GM18861 (cell line): ENCODE measurements at regions not wholly inside any gene's neighbourhood (a gene's known extent, or its start where the extent isn't known, plus 50 kb on each side); places are given as distances from the start of the nearest gene placed in this dataset.
"Not testable (repeated sequence)": the region's sequence is repeated elsewhere in the genome, so short reads cannot be mapped to it uniquely, and the experiment has no call there.

ENCODE experiments used
- ATAC-seq: cut with Tn5 transposase; IDR thresholded peaks from one replicate; pipeline ENCODE4 v1.9.1; 2021; ENCODE audit not compliant: unreplicated experiment

- not testable (repeated sequence) for ATAC-seq
These were observed 108.6 kb upstream of the POMZP3 start for GRCh38 chr7:76735668-76736067.

GRCh38 chr7:76728571-76728974 is 101.5 kb upstream of the POMZP3 start:
- ATAC-seq: not testable (repeated sequence)

DNA sequence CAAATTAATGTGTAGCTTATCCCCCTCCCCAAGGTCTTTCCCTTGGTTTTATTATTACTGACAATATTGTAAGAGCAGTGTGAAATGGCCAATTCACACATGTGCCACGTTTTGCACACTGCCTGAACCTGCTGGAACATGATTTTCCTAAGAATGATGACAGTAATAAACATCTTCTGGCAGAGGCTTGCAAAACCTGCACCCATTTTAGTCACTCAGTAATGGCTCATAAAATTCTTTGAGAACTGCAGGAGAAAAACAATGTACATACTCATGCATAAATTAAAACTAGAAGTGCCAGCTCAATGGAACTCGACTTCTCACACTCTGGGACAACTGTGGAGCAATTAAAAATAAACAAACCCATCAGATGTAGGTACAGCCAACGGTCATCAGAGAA is 96.8 kb upstream of the POMZP3 start:
- not testable (repeated sequence) for ATAC-seq

- ATAC-seq: not testable (repeated sequence)
These were observed 89.5 kb upstream of the POMZP3 start for GRCh38 chr7:76716551-76716950.

- ATAC-seq: not testable (repeated sequence)
These were observed 85.8 kb upstream of the POMZP3 start for GRCh38 chr7:76712926-76713325.

- ATAC-seq: not testable (repeated sequence)
These were observed 84.6 kb upstream of the POMZP3 start for GRCh38 chr7:76711648-76712047.

DNA sequence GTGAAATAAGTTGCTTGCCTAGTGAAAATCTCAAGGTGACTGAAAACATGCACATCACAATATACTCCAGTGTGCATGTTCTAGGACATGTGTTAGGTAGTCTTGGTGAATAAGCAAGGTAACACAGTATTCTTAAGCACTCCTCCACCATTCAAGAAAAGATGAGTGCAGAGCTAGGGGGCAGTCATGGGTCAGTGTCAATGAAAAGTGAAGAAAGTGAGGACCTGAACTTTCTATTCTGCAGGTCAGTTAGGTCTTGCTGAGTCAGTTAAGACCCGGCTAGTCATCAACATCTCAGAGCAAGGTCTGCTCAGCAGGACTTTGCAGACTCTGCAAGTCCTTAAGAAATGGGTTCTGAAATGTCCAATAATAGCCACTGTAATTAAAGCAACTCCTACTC is 82.6 kb upstream of the POMZP3 start:
- not testable (repeated sequence) for ATAC-seq

GRCh38 chr7:76708446-76708845 is 81.4 kb upstream of the POMZP3 start:
- not testable (repeated sequence) for ATAC-seq

- ATAC-seq: not testable (repeated sequence)
These were observed 76.7 kb upstream of the POMZP3 start for GRCh38 chr7:76703815-76704214.

- not testable (repeated sequence) for ATAC-seq
These were observed 59.2 kb upstream of the POMZP3 start for GRCh38 chr7:76686277-76686676.

DNA sequence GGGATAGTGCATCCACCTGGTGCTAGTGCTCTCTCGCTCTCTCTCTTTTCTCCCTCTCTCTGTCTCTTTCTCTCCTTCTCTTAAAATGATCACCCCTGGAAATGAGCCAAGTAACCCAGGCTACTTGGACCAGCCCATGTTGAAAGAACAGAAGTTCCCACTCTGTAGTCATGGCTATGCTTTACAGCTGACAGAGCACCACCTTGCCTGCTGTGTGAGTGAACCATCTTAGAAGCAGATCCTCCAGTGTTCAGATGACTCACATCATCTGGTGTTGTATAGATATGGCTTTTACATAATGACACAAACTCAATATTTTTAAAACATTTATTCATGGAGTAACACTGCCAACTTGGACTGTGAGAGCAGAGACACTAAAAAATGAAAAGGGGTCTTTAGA is 57.7 kb upstream of the POMZP3 start:
- ATAC-seq: not testable (repeated sequence)

GRCh38 chr7:76683631-76684030 is 56.6 kb upstream of the POMZP3 start:
- not testable (repeated sequence) for ATAC-seq

DNA sequence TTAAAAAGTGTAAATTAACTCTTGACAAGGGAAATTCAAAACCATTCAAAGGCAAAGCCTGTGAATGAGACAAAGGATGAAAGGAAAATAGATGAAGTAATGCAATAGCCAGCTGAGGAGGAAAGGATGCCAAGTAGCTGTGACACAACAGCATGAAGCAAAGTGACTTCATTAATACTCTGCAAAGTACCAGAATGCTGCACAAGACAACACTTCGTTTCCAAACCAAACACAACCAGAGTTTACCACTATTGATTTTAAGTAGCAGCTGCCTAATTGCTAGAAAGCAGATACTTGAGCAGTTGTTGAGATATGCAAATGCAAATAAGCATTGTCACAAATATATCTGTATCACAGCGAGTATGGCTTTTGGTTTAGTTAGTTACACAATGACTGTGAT is 54.7 kb upstream of the POMZP3 start:
- not testable (repeated sequence) for ATAC-seq

- ATAC-seq: not testable (repeated sequence)
These were observed 52.1 kb upstream of the POMZP3 start for GRCh38 chr7:76679174-76679573.

DNA sequence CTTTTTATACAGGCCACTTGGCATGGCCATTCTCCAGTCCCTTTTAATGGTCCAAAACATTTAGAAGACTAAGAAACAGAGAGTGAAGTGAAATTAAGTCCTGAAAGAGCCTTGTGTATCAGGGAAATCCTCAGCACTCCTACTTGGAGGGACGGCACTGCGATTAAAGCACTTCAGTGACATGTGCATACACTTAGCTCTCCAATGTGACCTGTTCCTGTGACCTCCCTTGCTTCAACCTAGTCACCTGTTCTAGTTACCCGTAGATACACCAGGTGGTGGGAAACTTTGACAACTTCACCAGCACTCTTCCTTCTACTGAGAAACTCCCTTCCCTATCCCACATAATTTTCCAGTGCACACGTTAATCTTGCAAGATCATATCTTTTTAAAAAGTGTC is 51.4 kb upstream of the POMZP3 start:
- ATAC-seq: not testable (repeated sequence)

- ATAC-seq: not testable (repeated sequence)
These were observed 49.8 kb upstream of the POMZP3 start for GRCh38 chr7:76676890-76677289.
